GM19397 (cell line): ENCODE measurements at regions not wholly inside any gene's neighbourhood (a gene's known extent, or its start where the extent isn't known, plus 50 kb on each side); places are given as distances from the start of the nearest gene placed in this dataset.

Source experiments
- ATAC-seq: cut with Tn5 transposase; IDR thresholded peaks from one replicate; pipeline ENCODE4 v1.9.1; 2021; ENCODE audit warnings: mild to moderate bottlenecking, moderate library complexity; ENCODE audit not compliant: unreplicated experiment

GRCh38 chr1:98005326-98006010, 84.6 kb upstream of the DPYD start:
- no peak for ATAC-seq

- ATAC-seq, result no peak
Observed at GRCh38 chr1:98003442-98003841, 82.6 kb upstream of the DPYD start.

- no peak for ATAC-seq
Observed at GRCh38 chr1:98002288-98002687, 81.5 kb upstream of the DPYD start.

- ATAC-seq, result no peak
Observed at GRCh38 chr1:98001764-98002163, 80.9 kb upstream of the DPYD start.

GRCh38 chr1:97999320-97999719, 78.5 kb upstream of the DPYD start:
- ATAC-seq, result no peak

GRCh38 chr1:97996880-97997279, 76.0 kb upstream of the DPYD start:
- ATAC-seq, result no peak

GRCh38 chr1:97989094-97989680, 68.4 kb upstream of the DPYD start:
- no peak for ATAC-seq

GRCh38 chr1:97986041-97987005, 65.5 kb upstream of the DPYD start:
- ATAC-seq, result no peak

- ATAC-seq, result no peak
Observed at GRCh38 chr1:97983126-97983525, 62.3 kb upstream of the DPYD start.

- no peak for ATAC-seq
Observed at GRCh38 chr1:97980530-97980929, 59.7 kb upstream of the DPYD start.

- ATAC-seq, result no peak
Observed at GRCh38 chr1:97976801-97977200, 56.0 kb upstream of the DPYD start.
